PC-3 (cell line): ENCODE measurements at regions not wholly inside any gene's neighbourhood (a gene's known extent, or its start where the extent isn't known, plus 50 kb on each side); places are given as distances from the start of the nearest gene placed in this dataset.

ENCODE experiments used
- ATAC-seq: fragments of 200-7000 bp; cut with Tn5 transposase; 2 replicates; pipeline ENCODE4 v1.9.1; 2020; ENCODE audit warnings: mild to moderate bottlenecking, moderate library complexity
- BruUV-seq: library from RNA; stranded (reverse); fragments of 400-500 nt; replicated peaks from 2 replicates; lab custom pipeline; 2021; lab: Mats Ljungman, UMichigan
- CTCF ChIA-PET: fragments of 300-600 bp; sonication (Branson Sonifier 250); formaldehyde crosslinking; loops from one replicate; lab custom pipeline; 2022; ENCODE audit warnings: antibody characterized with exemption; lab: Charles Lee
- POLR2A ChIA-PET: fragments of 300-600 bp; sonication (Branson Sonifier 250); formaldehyde crosslinking; loops from one replicate; lab custom pipeline; 2022; ENCODE audit warnings: antibody characterized with exemption; ENCODE audit not compliant: unreplicated experiment; lab: Charles Lee
- DNase-seq: peaks from one replicate; pipeline ENCODE4 v3.0.0-alpha.2; 2015
- H2AFZ ChIP-seq: fragments of 300-600 bp; sonication (generic); 2 replicates; pipeline ENCODE4 v1.6.0; 2016; ENCODE audit warnings: antibody characterized with exemption, low read length
- H3F3A ChIP-seq: fragments of 300-600 bp; sonication (generic); one replicate; pipeline ENCODE4 v1.6.0; 2017; ENCODE audit warnings: antibody characterized with exemption, low read length, control low read depth, mild to moderate bottlenecking; ENCODE audit not compliant: unreplicated experiment
- H3K27ac ChIP-seq: fragments of 300-600 bp; sonication (generic); 2 replicates; pipeline ENCODE4 v1.5.1; 2016; ENCODE audit warnings: mild to moderate bottlenecking, low read length
- H3K27me3 ChIP-seq: fragments of 300-600 bp; sonication (generic); 2 replicates; pipeline ENCODE4 v1.6.1; 2016; ENCODE audit warnings: low read length, mixed read lengths
- H3K36me3 ChIP-seq: fragments of 300-600 bp; sonication (generic); 2 replicates; pipeline ENCODE4 v1.6.1; 2016; ENCODE audit warnings: low read depth, mixed run types, low read length, mixed read lengths
- H3K4me1 ChIP-seq: fragments of 300-600 bp; sonication (generic); 2 replicates; pipeline ENCODE4 v1.5.1; 2016; ENCODE audit warnings: low read length; ENCODE audit not compliant: insufficient read depth
- H3K4me2 ChIP-seq: fragments of 300-600 bp; sonication (generic); 2 replicates; pipeline ENCODE4 v1.6.0; 2016; ENCODE audit warnings: low read length
- H3K4me3 ChIP-seq: fragments of 300-600 bp; sonication (generic); 2 replicates; pipeline ENCODE4 v1.5.1; 2016; ENCODE audit warnings: mild to moderate bottlenecking, low read length, mixed read lengths
- H3K79me2 ChIP-seq: fragments of 300-600 bp; sonication (generic); 2 replicates; pipeline ENCODE4 v1.6.1; 2017; ENCODE audit warnings: low read length, mixed read lengths
- H3K9ac ChIP-seq: fragments of 300-600 bp; sonication (generic); 2 replicates; pipeline ENCODE4 v1.6.0; 2016; ENCODE audit warnings: mild to moderate bottlenecking, low read length
- H3K9me2 ChIP-seq: fragments of 300-600 bp; sonication (generic); replicated peaks from 2 replicates; pipeline ENCODE4 v1.6.1; 2016; ENCODE audit warnings: mixed run types, low read length, mixed read lengths
- H3K9me3 ChIP-seq: fragments of 300-600 bp; sonication (generic); 2 replicates; pipeline ENCODE4 v1.6.1; 2016; ENCODE audit warnings: low read length, mixed read lengths
- H4K20me1 ChIP-seq: fragments of 300-600 bp; sonication (generic); 2 replicates; pipeline ENCODE4 v1.6.1; 2016; ENCODE audit warnings: low read length, mixed read lengths
- EZH2 ChIP-seq: fragments of 300-600 bp; sonication (generic); IDR thresholded peaks from one replicate; pipeline ENCODE4 v1.6.1; 2017; ENCODE audit warnings: antibody characterized with exemption, mild to moderate bottlenecking, low read length; ENCODE audit not compliant: unreplicated experiment
- EZH2phosphoT487 ChIP-seq: fragments of 300-600 bp; sonication (generic); IDR thresholded peaks from 2 replicates; pipeline ENCODE4 v1.6.1; 2018; ENCODE audit warnings: mild to moderate bottlenecking, antibody characterized with exemption, low read length, borderline replicate concordance
- intact Hi-C: fragments of 100-400 bp; cut with micrococcal nuclease; formaldehyde crosslinking; loops from 2 replicates; pipeline ENCODE4 v1.9.0; 2023
- TF ChIP-seq, protein P1 (sequence below): fragments of 300-600 bp; sonication (generic); conservative IDR thresholded peaks from 2 replicates; pipeline ENCODE4 v1.5.1; 2017; ENCODE audit warnings: antibody characterized with exemption, low read depth, mild to moderate bottlenecking, low read length

- no peaks in the 10 kb centered on the region for H3K79me2 ChIP-seq
- DNase-seq (no peak), ATAC-seq (no peak)
- intact Hi-C loops = no loop called here
- BruUV-seq = no TSS peak
- CTCF ChIA-PET = no interaction called here
- POLR2A ChIA-PET = no interaction called here
- no peak overlapping the region for H2AFZ ChIP-seq
- H3K9me3 ChIP-seq = no peaks in the 10 kb centered on the region
- H3K4me2 ChIP-seq = no peak overlapping the region
- no peaks in the 10 kb centered on the region for H3K9me2 ChIP-seq
- no peaks in the 10 kb centered on the region for H3K27me3 ChIP-seq
- no peaks in the 10 kb centered on the region for H3K36me3 ChIP-seq
- H3F3A ChIP-seq = no peaks in the 10 kb centered on the region
- H3K27ac ChIP-seq = no peak overlapping the region
- H4K20me1 ChIP-seq = no peaks in the 10 kb centered on the region
- no peak for TF ChIP-seq EZH2phosphoT487
- TF ChIP-seq, protein P1, sequence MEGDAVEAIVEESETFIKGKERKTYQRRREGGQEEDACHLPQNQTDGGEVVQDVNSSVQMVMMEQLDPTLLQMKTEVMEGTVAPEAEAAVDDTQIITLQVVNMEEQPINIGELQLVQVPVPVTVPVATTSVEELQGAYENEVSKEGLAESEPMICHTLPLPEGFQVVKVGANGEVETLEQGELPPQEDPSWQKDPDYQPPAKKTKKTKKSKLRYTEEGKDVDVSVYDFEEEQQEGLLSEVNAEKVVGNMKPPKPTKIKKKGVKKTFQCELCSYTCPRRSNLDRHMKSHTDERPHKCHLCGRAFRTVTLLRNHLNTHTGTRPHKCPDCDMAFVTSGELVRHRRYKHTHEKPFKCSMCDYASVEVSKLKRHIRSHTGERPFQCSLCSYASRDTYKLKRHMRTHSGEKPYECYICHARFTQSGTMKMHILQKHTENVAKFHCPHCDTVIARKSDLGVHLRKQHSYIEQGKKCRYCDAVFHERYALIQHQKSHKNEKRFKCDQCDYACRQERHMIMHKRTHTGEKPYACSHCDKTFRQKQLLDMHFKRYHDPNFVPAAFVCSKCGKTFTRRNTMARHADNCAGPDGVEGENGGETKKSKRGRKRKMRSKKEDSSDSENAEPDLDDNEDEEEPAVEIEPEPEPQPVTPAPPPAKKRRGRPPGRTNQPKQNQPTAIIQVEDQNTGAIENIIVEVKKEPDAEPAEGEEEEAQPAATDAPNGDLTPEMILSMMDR = no peak
- TF ChIP-seq EZH2 = no peak
- H3K4me3 ChIP-seq = no peak overlapping the region
- no peak overlapping the region for H3K9ac ChIP-seq
- H3K4me1 ChIP-seq = no peaks in the 10 kb centered on the region
These were observed 107.6 kb upstream of the ARHGEF3 start for GRCh38 chr3:56909349-56909748.

- ATAC-seq = no peak
- CTCF ChIA-PET = interaction anchor here (0.5 kb wide), 1 partner anchor 43 kb away, joined by 4 read pairs; no protein-coding TSS in a partner anchor
- Histone ChIP-seq H3F3A (no peaks in the 10 kb centered on the region), H3K36me3 (no peaks in the 10 kb centered on the region), H3K4me1 (no peaks in the 10 kb centered on the region), H3K27me3 (no peaks in the 10 kb centered on the region), H4K20me1 (no peaks in the 10 kb centered on the region), H3K9ac (no peak overlapping the region), H3K79me2 (no peaks in the 10 kb centered on the region), H3K9me3 (no peaks in the 10 kb centered on the region), H2AFZ (no peak overlapping the region), H3K27ac (no peak overlapping the region), H3K4me3 (no peak overlapping the region), H3K9me2 (no peaks in the 10 kb centered on the region), H3K4me2 (no peak overlapping the region)
- TF ChIP-seq EZH2phosphoT487 (no peak), EZH2 (no peak)
- TF ChIP-seq, protein P1 = no peak
- BruUV-seq = no TSS peak
- intact Hi-C loops = no loop called here
- POLR2A ChIA-PET = no interaction called here
- DNase-seq = no peak
These were observed 106.3 kb upstream of the ARHGEF3 start for GRCh38 chr3:56908004-56908403.

DNA sequence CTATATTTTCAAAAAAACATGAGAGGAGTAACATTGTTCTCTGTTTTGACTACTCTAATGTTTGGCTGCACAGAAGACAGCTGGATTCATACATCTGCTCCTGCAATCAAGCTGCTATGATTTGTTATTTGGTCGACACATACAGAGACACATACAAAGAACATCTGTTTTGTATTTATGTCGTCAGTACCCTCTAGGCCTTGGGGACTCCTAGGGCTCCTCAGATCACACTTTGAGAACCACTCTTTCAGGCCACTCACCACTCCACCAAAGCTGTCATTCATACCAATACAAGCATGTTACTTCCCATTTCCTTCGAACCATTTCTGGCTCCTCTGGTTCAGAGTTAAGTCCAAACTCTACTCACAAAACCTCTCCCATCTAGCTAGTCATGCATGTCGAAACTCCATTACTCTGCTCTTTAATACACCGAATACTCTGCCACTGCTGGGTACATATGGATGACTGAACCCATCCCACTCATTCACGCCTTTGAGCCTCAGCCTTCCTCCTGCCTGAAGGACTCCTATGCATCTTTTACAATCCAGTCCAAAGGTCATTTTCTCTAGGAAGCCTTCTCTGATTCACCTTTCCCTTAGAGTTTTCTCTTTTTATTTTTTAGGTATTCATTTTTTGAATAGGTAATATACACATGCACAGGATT is 102.9 kb upstream of the ARHGEF3 start:
- ATAC-seq = no peak

More for the DNA sequence above, 102.9 kb upstream of the ARHGEF3 start:
- no peak overlapping the region for H3K4me3 ChIP-seq
- no peak overlapping the region for H3K4me2 ChIP-seq
- H3K9ac ChIP-seq = no peak overlapping the region
- intact Hi-C loops = no loop called here
- H4K20me1 ChIP-seq = no peaks in the 10 kb centered on the region
- no peaks in the 10 kb centered on the region for H3K36me3 ChIP-seq
- no peaks in the 10 kb centered on the region for H3K9me2 ChIP-seq
- ChIA-PET CTCF (no interaction called here), POLR2A (no interaction called here)
- TF ChIP-seq EZH2phosphoT487 = no peak
- no peaks in the 10 kb centered on the region for H3F3A ChIP-seq
- no peaks in the 10 kb centered on the region for H3K4me1 ChIP-seq
- no peaks in the 10 kb centered on the region for H3K27me3 ChIP-seq
- H2AFZ ChIP-seq = no peak overlapping the region
- BruUV-seq = no TSS peak
- no peaks in the 10 kb centered on the region for H3K9me3 ChIP-seq
- no peak overlapping the region for H3K27ac ChIP-seq
- H3K79me2 ChIP-seq = no peaks in the 10 kb centered on the region
- no peak for DNase-seq
